ENCODE measurements at regions not wholly inside any gene's neighbourhood (a gene's known extent, or its start where the extent isn't known, plus 50 kb on each side); places are given as distances from the start of the nearest gene placed in this dataset.

GRCh38 chr11:33976495-33977199 lies 74.9 kb upstream of the CAPRIN1 start:
- SMC1A ChIA-PET (ENCODE audit: uncharacterized antibody, unreplicated experiment) = interaction anchor here (1.5 kb wide), 1 partner anchor 113 kb away, joined by 3 read pairs; no protein-coding TSS in a partner anchor
- Histone ChIP-seq H3K36me3 (ENCODE audit: control insufficient read depth in 2 of 2, insufficient read depth in 2 of 2, low read length in 1 of 2) (no peaks in the 10 kb centered on the region), H3K9me3 (replicated peaks; ENCODE audit: control insufficient read depth, insufficient read depth, low read length) (no peaks in the 10 kb centered on the region), H3K4me1 (ENCODE audit: control insufficient read depth, insufficient read depth, low read length) (no peaks in the 10 kb centered on the region), H2AFZ (ENCODE audit: control insufficient read depth, low read depth, low read length) (no peak overlapping the region), H3K27me3 (replicated peaks in 1 of 2; ENCODE audit: control insufficient read depth in 2 of 2, insufficient read depth in 2 of 2, low read length in 1 of 2) (no peaks in the 10 kb centered on the region; a peak in 2 of 4 replicates), H3K9ac (ENCODE audit: control insufficient read depth, insufficient read depth, low read length) (no peak overlapping the region), H3K79me2 (ENCODE audit: control insufficient read depth, insufficient read depth, low read length) (no peaks in the 10 kb centered on the region), H3K4me3 (no peak overlapping the region), H4K20me1 (ENCODE audit: control insufficient read depth, insufficient read depth) (no peaks in the 10 kb centered on the region), H3K27ac (ENCODE audit: control insufficient read depth, insufficient read depth) (no peak overlapping the region), H3K4me2 (ENCODE audit: control insufficient read depth, insufficient read depth) (no peak overlapping the region)
- FAIRE-seq (no peak), ATAC-seq (no peak), DNase-seq (ENCODE audit: low read depth, low spot score) (no peak)
- CTCF ChIA-PET = interaction anchor here (1.2 to 11.4 kb wide), 4 partner anchors 10 to 170 kb away, joined by 3 to 187 read pairs (median 7); no protein-coding TSS in a partner anchor
- TF ChIP-seq TCF7 (IDR thresholded peaks at IDR 0.05; ENCODE audit: borderline replicate concordance) (no peak), HDAC6 (IDR thresholded peaks at IDR 0.05; ENCODE audit: unreplicated experiment) (no peak), MTA2 (IDR thresholded peaks at IDR 0.05; ENCODE audit: low read depth) (no peak), RB1 (IDR thresholded peaks at IDR 0.05; ENCODE audit: borderline replicate concordance) (no peak), RELB (IDR thresholded peaks at IDR 0.05; ENCODE audit: low read depth) (no peak), CBFB (IDR thresholded peaks at IDR 0.05; ENCODE audit: low read depth) (no peak)
- in situ Hi-C loops (cut with MboI) = no loop called here
- intact Hi-C loops (cut with micrococcal nuclease; ENCODE audit: unreplicated experiment) = no loop called here
- RAD21 ChIA-PET (ENCODE audit: unreplicated experiment) = interaction anchor here (1.1 kb wide), 1 partner anchor 11 kb away, joined by 4 read pairs; no protein-coding TSS in a partner anchor
- POLR2A ChIA-PET = no interaction called here
- WGBS (ENCODE audit: insufficient coverage, insufficient replicate concordance, low lambda C conversion rate, missing lambda C conversion rate) = 75% methylated on average over 7 of the region's 7 CpGs
- BruUV-seq (replicated peaks) = no TSS peak
